ENCODE measurements at regions not wholly inside any gene's neighbourhood (a gene's known extent, or its start where the extent isn't known, plus 50 kb on each side); places are given as distances from the start of the nearest gene placed in this dataset.
"Not testable (repeated sequence)": the region's sequence is repeated elsewhere in the genome, so short reads cannot be mapped to it uniquely, and the experiment has no call there.

DNA sequence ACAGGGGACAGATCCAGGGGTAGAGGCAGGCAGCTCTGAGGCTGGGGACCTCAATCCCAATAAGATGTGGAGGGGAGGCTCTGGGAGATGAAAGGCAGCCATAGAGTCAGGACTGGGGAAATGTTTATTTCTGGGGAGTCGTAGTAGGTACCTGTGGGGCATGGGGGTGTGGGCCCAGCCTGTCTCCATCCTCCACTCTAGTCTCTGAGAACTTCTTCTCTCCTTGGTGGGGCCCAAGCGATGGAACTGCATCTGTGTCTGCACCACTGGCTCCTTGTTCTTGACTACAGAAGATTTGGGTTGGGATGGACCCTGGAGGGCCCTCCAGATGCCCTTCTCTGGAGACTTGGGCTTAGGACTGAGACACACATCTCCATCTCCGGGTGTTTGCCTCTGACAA lies 953.9 kb upstream of the ZNF722 start:
- ATAC-seq (no peak), DNase-seq (ENCODE audit: low spot score) (no peak)

- DNase-seq (ENCODE audit: low spot score) (no peak), ATAC-seq (no peak)
These were observed 953.1 kb upstream of the ZNF722 start for GRCh38 chr7:63045575-63045974.

DNA sequence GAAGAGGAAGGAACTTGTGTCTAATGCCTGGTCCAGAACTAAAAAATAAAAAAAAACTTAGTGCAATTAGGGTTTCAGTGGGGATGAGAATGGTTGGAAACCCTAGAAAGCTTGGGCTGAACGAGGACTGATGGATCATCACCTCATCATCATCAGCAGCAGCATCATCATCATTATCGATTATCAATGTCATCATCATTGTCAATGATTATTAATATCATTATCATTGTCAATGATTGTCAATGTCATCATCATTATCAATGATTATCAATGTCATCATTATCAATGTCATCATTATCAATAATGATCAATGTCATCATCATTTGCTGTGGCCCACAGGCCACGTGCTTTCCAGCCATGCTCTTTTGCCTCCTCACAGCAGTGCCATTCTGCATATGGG lies 952.0 kb upstream of the ZNF722 start:
- ATAC-seq, result no peak
- no peak for DNase-seq (ENCODE audit: low spot score)

DNA sequence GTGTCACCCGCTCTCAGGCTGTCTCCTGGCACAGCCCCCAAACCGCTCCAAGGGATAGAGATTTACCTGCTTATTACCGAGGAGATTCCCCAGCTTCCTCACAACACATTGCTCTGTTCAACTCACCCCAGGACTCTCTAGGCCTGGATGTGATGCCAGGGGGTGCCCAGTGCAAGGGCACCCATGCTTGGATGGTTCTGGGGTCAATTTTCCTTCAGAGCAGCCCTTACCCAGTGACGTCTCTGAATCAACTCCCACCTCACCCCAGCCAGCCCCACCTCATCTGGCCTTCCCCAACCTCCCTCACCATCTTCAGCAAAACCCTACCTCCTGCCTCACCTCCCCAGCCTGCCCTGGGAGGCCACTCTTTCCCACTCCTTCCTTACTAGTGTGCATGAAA lies 951.6 kb upstream of the ZNF722 start:
- no peak for ATAC-seq
- no peak for DNase-seq (ENCODE audit: low spot score)

DNA sequence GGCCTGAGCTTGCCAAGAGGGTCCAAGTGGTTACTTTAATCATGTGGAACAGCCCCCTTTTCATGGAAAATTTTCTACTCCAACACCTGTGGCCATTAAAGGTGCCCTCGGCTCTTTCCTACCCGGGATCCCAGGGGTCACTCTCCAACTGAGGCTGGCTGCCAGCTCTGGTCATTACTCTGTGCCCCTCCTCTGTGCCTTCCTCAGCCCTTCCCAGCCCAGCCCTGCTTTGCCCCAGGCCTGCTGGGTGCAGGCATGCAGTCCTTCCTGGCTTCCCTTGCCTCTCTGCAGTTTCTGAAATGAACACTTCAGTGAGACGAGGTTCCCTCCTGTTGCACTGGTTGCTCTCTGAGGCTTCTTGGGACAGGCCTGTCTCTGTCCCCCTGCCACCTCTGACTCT lies 951.1 kb upstream of the ZNF722 start:
- ATAC-seq (no peak), DNase-seq (ENCODE audit: low spot score) (no peak)

DNA sequence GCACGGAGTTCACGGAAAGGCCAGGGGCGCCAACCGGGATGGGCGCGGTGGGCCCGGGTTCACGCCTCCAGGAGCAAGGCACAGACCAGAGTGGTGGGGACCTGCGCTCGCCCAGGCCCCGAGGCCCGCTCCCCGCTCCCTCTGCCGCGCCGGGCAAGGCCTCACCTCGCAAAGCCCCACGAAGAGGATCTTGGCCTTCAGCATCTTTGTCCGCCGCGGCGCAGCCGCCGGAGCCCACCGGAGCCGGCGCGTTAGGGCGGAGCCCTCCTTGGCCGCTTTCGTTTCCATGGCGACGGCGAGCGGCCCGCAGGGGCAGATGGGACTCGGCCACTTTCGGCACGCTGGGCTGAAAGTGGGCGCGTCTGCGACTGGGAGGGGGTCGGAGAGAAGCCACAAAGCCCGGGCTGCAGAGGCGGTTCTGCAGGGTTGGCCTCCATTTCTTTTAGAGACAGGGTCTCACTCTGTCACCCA lies 944.4 kb upstream of the ZNF722 start:
- ATAC-seq, result no peak

DNA sequence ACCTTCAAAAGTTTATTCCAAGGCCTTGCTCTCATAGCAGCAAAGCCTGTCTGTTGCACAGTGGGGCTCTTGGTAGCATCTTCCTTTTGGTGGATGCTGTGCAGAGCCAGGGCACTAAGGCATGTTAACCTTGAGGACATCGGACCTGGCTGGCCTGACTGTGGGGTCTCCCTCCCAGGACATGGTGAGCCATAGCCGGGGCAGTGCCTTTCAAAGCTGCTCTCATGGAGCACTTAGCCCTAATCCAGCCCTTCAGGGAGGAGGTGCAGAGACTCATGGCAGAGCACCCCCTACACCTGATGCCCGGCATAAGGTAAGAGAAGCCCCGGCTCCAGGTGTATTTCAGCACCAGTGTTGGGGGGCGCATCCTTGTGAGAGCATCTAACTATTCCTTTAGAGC lies 941.4 kb upstream of the ZNF722 start:
- no peak for DNase-seq (ENCODE audit: low spot score)

More for the DNA sequence above, 944.4 kb upstream of the ZNF722 start:
- no peak for DNase-seq (ENCODE audit: low spot score)

DNA sequence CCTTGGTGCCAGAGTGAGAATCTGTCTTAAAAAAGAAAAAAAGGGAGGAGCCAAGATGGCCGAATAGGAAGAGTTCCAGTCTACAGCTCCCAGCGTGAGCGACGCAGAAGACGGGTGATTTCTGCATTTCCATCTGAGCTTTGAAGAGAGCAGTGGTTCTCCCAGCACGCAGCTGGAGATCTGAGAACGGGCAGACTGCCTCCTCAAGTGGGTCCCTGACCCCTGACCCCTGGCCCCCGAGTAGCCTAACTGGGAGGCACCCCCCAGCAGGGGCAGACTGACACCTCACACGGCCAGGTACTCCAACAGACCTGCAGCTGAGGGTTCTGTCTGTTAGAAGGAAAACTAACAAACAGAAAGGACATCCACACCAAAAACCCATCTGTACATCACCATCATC lies 937.9 kb upstream of the ZNF722 start:
- not testable (repeated sequence) for DNase-seq (ENCODE audit: low spot score); ATAC-seq

More for the DNA sequence above, 941.4 kb upstream of the ZNF722 start:
- ATAC-seq, result no peak

DNA sequence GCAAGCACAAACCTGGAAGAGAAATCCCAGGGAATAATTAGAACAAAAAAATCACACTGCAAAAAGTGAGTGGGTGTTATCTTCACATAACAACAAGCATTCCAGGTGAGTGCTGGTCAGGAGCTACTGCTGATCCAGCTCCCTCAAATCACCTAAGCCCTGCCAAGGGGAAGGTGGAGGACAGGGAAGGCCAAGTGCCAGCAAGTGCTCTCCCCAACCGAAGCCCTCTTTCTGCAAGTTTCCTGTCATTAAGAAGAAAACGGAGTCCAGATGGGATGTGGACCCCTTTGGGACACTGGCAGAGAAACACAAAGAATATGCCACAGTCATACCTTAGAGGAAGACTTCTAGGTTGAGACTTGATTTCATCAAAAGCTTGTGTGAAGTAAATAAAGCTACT lies 933.0 kb upstream of the ZNF722 start:
- ATAC-seq, result no peak
- no peak for DNase-seq (ENCODE audit: low spot score)

GRCh38 chr7:63066235-63066634 lies 932.4 kb upstream of the ZNF722 start:
- not testable (repeated sequence) for DNase-seq (ENCODE audit: low spot score); ATAC-seq

- DNase-seq (ENCODE audit: low spot score) (no peak), ATAC-seq (no peak)
These were observed 930.6 kb upstream of the ZNF722 start for GRCh38 chr7:63067897-63068585.

- DNase-seq (ENCODE audit: low spot score) (no peak), ATAC-seq (no peak)
These were observed 928.0 kb upstream of the ZNF722 start for GRCh38 chr7:63070696-63071095.

- no peak for DNase-seq (ENCODE audit: low spot score)
- ATAC-seq, result no peak
These were observed 927.3 kb upstream of the ZNF722 start for GRCh38 chr7:63071396-63071795.

GRCh38 chr7:63071920-63072319 lies 926.7 kb upstream of the ZNF722 start:
- no peak for DNase-seq (ENCODE audit: low spot score)
- no peak for ATAC-seq

- no peak for ATAC-seq
- no peak for DNase-seq (ENCODE audit: low spot score)
These were observed 925.8 kb upstream of the ZNF722 start for GRCh38 chr7:63072806-63073205.

DNA sequence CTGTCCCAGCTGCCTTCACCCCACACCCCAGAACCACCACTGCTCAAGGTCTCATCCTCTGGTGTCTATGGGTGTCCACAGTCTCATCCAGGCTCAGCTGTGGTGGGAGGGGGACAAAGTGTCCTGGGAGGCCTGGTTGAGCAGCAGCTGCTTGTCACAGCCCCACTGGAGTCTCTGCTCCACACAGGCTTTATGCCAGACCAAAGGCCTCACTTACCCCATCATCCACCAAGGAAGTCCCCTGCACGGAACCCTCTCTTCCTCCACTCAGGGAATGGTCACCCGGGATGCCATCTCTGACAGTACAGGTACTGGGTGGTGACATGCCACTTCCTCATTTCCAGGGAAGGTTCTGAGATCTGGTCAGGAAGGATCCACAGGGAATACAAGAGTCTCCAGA lies 925.4 kb upstream of the ZNF722 start:
- no peak for DNase-seq (ENCODE audit: low spot score)

GRCh38 chr7:63073736-63074135 lies 924.9 kb upstream of the ZNF722 start:
- ATAC-seq (no peak), DNase-seq (ENCODE audit: low spot score) (no peak)

More for the DNA sequence above, 925.4 kb upstream of the ZNF722 start:
- no peak for ATAC-seq

GRCh38 chr7:63077841-63078240 lies 920.8 kb upstream of the ZNF722 start:
- DNase-seq (ENCODE audit: low spot score), result no peak
- no peak for ATAC-seq

- no peak for ATAC-seq
- DNase-seq (ENCODE audit: low spot score), result no peak
These were observed 918.2 kb upstream of the ZNF722 start for GRCh38 chr7:63080406-63080805.

DNA sequence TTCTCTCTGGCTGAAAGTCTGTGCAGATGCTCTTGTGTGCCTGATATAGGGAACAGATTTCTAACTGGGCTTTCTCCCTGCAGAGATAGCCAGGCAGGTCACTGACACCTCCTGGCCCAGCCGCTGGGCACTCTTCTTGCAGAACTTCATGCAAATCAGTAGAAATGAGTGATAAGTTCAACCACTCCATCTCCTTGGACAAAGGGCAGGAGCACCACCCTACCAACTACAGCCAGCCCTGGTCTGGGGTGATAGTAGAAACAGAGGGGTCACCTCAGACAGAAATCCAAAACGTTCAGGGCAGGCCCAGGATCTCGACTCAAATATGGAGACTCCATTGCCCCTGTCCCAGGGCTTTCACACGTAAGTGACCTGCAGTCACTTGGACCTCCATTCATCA lies 917.8 kb upstream of the ZNF722 start:
- no peak for ATAC-seq
- DNase-seq (ENCODE audit: low spot score), result no peak

DNA sequence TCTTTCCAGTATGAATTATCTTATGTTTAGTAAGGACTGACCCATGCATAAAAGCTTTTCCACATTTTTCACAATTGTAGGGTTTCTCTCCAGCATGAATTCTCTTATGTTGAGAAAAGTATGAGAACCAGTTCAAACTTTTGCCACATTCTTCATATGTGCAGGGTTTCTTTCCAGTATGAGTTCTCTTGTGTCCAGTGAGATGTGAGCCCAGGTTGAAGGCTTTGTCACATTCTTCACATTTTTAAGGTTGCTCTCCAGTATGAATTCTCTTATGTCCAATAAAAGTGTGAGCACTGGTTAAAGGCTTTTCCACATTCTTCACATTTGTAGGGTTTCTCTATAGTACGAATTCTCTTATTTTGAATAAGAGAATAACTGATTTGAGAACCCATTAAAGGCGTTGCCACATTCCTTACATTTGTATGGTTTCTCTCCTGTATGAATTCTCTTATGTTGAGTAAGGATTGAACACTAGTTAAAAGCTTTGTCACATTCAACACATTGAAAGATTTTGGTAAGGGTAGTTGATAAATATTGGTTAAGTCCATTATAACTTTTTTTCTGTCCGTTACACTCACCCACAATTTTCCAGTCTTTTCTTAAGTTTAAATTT lies 911.0 kb upstream of the ZNF722 start:
- ATAC-seq (no peak), DNase-seq (ENCODE audit: low spot score) (no peak)

GRCh38 chr7:63092951-63093350 lies 905.7 kb upstream of the ZNF722 start:
- ATAC-seq (no peak), DNase-seq (ENCODE audit: low spot score) (no peak)

GRCh38 chr7:63093481-63093880 lies 905.2 kb upstream of the ZNF722 start:
- DNase-seq (ENCODE audit: low spot score) (no peak), ATAC-seq (no peak)

Measured in left lobe of liver (tissue), 2 donors.